Hippocampal formation (tissue), 2 donors: ENCODE measurements at regions not wholly inside any gene's neighbourhood (a gene's known extent, or its start where the extent isn't known, plus 50 kb on each side); places are given as distances from the start of the nearest gene placed in this dataset.
A peak's percentile ranks its signal among the peaks of the same experiment; 100 is the strongest.

Source experiments
- DNase-seq, 2 donors: peaks; one replicate each; lab custom pipeline; 2025; lab: John Stamatoyannopoulos, UW

DNA sequence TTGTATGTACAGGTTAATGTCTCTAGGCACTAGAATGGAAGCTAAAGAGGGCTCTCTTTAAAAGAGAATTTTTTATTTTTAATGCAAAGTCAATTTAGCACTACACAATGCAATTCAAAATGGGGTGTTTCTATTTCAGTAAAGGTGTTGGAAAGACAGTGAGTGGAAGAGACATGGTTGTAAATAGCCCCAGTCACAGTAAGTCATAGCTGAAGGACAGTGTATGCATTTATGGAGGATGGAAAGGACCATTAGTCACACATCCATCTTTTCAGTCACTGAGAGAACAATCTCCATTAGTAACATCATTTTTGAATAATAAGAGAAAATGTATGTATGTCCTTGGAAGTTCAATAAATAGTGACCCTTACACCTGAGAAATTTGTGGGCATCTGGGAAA is 148.0 kb downstream of the PDHA2 start:
- DNase-seq = no peak

DNA sequence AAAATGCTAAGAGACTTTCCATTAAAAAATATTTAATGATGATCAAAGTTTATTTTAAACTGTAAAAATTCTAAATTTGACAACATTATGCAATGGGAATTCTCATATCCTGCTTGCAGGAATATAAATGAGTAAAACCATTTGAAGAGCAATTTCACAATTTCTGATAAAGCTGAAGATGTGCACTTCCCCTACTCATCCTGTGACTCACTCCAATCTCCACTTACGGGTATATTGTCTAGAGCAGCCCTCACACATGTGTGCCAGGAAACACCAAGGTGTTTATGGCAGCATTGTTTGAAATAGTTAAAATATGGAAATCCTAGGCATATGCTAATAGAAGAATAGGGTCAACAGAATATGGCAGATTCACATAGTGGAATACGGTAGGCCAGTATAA is 158.4 kb downstream of the PDHA2 start:
- DNase-seq = no peak

DNA sequence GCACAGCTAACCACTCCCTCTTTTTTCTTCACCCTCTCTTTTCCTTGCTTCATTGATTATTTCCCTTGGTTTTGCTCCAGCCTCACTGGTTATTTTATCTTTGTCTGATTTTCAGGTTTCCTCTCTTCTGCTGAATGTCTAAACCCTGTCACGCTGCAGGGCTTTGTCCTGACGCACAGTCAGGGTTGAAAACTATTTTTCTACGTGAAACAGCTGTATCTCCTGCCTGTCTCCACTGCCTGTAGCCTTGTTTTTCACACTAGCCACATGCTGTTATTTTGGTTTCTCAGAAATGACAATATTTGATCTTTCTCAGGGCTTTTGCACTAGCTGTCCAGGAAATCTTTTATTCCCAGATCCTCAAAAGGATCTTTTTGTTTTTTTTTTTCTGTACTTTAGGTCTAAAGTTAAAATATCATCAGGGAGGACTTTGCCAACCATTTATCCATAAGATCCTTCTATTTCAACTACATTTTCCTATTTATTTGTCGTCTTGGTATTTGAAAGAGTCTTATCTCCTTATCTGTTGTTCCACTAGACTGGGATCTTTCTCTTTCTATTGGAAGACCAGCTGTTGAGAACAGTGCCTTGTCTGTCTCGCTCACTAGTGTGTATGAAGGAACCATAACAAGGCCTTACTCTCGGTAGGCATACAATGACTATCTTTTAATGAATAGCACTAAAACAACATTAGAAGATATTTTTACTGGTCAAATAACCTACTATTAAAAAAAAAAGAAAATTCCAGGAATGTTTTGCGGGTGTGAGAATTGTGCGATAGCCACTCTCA is 164.3 kb downstream of the PDHA2 start:
- DNase-seq = peak; percentile 0 to 60

DNA sequence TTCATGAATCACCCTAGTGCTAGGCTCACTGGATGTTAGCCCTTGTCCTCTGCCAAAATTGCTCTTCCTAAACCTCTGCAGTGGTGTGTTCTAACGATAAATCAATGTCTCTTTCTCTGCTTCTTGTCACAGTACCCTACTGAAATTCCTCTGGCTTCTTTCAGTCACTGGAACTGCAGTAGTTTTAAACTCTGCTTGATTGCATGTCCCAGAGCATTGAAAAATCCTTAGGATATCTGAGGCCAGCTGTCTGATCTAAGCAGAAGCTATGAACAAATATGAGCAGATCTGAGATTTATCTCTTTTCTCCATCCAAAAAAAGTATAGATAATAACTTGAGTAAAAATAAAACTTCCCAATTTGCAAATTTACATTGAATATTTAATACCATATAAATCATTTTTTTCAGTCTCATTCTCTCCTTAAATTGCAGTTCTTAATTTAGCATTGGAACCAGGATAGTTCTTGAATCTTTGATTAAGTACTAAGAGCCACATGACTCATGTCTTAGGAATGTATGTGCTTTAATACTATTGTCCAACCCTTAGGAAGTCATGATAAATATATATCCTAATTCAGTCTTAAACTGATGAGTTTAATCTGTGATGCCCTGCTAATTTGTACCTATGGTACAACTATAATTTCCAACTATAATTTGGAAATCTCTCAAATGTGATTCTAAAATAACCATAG is 169.7 kb downstream of the PDHA2 start:
- DNase-seq = no peak

DNA sequence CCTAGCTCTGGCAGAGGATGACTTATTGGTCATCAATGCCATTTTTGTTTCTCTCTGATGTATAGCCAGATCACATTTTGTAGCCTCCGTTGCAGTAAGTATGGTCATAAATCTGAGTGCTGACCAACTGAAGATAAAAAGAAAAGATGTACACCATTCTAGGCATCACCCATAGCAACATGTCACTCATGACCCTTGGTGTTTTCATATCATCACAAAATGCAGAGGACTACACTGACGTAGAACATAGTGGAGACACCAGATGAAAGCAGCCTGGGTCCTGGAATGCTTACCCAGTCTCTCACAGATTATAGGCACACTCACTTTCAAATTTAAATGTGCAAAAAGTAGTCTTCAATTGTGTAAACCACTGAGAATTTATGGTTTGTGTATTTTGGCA is 172.8 kb downstream of the PDHA2 start:
- no peak for DNase-seq

DNA sequence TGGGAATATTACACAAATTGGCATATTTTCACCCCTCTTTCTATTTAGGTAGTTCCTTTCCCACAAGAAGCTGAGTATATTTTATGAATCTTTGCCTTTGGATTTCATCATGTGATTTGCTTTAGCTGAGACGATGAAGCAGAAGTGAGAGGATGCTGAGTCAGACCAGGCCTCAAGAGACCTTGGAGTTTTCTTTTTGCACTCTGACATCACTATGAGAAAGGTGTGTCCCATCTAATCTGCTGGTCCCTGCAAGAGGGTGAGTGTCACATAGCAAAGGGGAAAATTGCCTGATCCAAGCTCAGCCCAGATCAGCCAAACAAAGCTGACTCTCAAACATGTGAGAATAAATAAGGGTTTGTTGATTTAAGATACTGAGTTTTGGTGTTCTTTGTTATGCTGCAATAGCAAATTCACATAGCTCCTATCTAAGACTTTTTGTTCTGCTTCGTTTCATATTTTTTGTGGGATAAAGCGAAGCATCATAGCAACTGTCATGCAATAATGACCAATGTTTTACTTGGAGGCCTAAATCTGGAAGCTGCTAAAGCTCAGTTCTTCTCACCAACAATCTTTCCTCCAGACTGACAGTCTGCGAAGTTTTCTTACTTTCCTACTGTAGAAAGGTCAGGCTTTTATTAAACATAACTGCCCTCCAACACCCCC is 176.9 kb downstream of the PDHA2 start:
- no peak for DNase-seq

DNA sequence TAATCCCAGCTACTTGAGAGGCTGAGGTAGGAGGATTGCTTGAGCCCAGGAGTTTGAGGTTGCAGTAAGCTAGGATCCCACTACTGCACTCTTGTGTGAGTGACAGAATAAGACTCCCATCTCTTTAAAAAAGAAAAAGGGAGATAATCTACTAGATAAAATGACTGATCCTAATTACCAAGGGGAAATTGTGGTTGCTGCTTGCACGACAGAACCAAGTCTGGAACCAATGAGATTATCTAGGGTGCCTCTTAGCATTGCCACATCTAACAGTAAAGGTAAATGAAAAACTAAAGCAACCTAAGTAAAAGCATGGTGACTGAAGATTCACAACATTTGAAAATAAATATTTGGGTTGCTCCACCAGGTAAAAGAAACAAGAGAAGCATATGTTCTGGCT is 185.1 kb downstream of the PDHA2 start:
- DNase-seq = no peak

DNA sequence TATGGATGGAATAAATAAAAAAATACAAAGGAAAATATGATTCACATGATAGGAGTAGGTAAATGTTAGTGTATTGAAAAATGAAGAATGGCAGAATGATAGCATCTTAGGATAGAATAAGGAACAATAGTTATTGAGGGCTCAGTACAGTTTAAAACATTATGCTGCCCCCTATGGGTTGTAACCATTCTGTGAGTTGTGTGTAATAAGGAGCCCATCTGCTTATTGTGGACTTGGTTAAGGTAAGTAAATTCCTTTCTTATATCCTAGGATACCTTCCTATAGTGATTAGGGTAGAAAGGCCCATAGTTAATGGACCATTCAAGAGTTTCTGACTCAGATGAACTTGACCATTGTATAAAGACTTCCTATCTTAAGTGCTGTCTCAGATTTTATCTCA is 195.8 kb downstream of the PDHA2 start:
- peak in 1 of 2 donors; percentile 10 for DNase-seq

DNA sequence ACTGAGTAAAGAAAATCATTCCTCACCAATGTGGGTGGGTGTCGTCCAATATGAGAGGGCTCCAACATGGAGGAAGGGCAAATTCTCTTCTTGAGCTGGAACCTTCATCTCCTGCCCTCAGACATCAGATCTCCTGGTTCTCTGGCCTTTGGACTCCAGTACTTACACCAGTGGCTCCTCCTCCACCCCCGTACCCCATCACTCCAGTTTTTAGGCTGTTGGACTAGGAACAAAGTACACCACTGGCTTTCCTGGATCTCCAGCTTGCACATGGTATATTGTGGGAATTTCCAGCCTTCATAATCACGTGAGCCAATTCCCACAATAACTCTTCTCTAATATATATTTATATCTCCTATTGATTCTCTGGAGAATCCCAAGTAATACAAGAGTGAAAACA is 196.9 kb downstream of the PDHA2 start:
- DNase-seq = no peak

DNA sequence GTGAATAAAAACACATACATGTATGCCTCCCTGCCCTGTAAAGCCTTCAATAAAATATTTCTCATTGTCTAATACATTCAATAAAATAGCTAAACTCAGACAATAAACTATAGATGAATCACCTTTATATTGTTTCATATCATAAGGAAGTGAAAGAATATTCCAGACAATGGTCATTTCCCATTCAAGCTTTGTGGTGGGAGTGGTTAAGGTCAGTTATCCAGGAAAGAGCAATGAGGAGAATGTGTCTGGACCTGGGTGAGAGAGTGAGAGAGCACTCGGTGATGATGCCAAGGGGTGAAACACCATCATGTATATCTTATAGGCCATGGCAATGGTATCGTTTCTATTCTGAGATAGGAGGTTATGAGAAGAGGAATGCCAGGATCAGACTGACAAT is 197.8 kb downstream of the PDHA2 start:
- DNase-seq = no peak

DNA sequence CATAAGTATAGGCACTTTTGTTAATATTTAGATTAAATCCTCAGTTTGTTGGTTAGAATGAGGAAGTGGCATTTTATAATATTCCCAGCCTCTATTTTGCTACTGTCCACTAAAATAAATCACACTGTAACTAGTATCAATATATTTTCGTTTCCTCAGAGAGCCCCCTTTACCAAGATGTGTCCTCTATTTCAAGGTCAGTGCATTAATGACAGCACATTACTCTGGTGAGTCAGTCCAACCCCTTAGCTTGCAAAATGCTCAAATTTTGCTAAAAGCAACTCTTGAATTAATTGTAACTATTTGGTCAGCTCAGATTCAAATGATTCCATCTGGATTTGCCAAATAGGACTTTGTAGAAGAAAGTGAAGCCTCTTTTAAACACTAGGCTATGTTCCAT is 199.3 kb downstream of the PDHA2 start:
- no peak for DNase-seq

DNA sequence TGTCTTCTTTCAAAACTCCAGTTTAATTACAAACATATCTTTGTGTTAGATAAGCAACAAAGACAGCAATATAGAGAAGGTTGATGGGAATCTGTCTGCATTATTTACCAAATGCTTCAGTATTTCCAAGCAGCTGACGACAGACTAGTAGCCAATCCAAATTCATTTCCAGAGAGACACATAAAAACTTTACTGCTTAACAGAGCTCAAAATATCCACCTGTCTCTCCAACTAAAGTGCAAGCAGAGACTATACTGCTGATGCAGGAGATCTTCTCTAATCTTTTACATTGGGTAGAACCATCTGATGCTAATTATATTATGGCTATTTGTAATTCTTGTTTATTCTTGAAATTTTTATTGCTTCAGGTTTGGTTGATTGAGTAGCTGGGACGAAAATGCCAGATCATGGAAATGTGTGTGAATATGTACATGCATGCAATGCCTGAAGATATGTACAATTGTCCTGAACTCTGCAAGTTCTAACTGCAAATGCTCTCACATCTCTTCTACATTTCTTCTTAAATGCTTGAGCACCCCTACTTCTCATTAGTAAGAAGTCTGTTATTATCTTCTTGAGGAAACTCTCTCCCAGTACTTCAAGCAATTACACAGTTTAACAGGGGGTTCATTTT is 200.0 kb downstream of the PDHA2 start:
- DNase-seq = no peak

DNA sequence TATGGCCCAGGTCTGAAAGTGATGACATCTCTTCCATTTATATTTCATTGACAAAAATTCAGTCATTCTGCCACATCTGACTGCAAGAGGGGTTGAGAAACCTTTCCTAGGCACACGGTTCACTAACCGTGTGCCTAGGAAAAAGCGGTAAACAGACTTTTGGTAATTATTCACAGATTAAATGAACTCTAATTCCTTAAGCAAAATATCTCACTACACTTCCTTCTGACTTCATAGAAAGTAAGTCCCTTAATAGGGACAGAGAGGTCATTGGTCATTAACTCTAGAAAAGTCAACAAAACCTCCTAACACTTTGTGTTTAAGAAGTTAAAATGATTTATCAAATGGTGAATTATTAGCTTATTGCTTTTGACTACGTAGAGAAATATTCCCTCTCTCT is 205.1 kb downstream of the PDHA2 start:
- no peak for DNase-seq

DNA sequence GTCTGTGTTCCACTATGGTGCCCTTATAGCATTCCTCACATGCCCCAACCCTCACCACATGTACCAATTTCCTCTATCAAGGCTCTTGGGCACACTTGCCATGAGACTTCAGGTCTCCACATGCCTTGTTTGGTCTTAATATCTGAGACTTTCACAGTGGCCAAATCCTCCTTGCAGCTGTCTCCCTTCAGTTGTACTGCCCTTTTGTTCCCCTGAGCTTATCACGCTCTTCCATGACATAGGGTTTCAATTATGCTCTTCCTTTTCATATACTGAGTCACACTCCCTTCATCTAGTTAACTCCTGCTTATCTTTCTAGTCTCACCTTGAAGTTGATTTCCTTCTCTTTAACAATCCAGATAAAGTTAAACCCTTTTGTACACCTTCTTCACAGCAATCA is 212.9 kb downstream of the PDHA2 start:
- DNase-seq = no peak

DNA sequence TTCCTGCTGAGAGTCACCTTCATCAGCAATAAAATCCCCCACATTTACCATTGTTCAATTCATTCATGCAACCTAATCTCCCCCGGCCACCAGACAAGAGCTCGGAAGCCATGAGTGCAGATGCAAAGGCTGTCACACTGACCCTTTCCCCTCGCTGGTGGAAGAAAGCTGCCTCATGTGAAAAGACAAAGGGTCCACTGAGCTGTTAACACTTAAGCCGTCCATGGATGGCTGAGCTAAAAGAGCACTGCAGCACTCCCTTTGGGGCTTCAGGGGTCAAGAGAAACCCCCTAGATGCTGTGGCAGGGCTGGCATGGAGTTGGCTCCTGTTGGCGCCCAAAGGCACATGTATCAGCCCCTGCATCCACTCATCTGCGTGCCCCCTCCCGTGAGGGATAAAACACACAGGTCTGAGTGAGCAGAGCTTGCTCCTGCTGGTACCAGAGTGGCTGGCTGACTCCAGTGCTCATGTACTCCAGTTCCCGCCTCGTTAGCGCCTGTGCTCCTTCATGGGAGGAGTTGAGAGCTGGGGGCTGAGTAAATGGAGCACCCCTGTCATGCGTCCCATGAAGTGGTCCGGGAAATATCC is 216.5 kb downstream of the PDHA2 start:
- no peak for DNase-seq

DNA sequence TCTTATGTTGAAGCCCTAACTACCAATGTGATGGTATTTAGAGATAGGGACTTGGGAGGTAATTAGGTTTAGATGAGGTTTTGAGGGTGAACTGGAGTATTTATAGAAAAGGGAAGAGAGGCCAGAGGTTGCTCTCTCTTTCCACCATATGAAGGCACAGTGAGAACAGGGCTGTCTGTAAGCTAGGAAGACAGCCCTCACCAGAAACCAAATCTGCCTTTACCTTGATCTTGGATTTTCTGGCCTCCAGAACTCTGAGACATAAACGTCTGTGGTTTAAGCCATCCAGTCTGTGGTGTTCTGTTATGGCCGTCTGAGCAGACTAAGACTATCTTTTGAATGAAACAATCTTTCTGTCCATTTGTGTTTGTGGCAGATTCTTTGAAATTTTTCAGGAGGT is 223.7 kb downstream of the PDHA2 start:
- no peak for DNase-seq

DNA sequence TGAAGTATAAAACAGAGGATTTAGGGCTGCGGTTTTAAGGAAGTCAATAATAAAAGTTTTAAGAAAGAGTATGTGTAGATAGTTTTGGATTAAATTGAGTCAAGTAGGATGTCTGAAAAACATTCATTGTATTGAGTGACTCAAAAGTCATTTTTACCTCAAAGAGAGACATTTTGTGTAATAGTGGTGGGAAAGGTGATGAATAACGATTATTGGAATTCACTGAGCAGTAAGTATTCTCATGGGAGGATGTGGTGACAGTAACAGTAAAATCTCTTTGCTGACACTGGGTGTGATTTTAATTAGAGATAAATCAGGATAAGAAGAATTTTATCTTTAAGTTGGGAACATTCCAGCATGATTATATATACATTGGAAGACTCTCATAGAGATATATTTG is 233.6 kb downstream of the PDHA2 start:
- DNase-seq = no peak

DNA sequence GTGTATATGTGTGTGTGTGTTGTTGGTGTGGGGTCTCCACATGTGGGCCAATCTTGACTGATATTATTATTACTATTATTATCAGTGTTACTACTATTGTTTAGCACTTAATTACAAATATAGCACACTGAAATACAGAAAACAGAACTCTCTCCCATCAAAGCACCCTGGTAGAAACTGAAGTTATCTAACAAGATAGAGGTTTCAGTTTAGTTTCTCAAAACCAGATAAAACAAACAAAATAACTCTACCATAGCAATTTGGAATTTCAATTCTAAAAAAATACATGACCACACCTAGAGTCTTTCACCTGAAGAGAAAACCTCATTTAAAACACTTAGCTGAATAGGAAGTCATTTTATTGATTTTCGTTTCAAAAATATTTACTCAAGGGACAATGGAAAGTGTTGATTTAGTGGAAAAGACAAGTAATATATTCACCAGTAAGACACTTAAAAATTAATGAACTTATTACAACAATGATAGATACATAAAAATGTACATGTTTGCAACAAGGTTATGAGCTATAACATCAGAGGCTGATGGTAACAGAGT is 252.3 kb downstream of the PDHA2 start:
- no peak for DNase-seq

DNA sequence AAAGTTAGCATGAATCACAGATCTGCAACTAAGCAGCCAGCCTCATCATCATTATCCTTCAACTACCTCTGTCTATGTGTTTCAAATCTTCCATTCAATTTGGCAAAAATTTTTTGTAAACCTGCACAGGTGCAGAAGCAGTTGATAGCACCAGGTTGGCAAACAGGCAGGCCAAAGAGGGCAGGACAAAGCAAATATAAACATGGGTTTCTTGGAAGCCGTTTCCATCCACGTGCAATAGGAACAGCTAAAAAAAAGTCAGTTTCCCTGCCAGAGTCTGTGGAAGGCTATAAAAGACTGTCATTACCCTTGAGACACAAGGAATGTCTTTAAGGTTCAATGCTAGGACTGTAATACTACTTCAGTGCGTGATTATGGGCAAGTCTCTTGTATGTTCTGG is 253.2 kb downstream of the PDHA2 start:
- DNase-seq = no peak

DNA sequence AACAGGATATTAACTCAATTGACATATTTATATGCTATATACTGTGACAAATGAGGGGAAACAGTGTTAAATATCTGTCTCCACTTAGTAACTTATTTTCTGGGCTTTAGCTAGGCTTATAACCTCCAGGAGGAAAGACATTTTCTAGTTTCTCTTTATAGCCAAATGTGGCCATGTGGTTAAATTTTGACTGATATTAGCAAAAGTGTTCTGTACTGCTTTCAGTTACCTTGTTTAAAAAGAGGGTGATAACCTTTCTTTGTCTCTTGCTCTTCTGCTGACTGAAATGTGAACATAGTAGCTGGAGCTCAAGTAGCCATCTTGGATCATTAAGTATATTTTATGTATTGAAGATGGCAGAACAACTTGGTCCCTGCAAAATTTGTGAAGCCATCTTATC is 253.7 kb downstream of the PDHA2 start:
- DNase-seq = no peak

DNA sequence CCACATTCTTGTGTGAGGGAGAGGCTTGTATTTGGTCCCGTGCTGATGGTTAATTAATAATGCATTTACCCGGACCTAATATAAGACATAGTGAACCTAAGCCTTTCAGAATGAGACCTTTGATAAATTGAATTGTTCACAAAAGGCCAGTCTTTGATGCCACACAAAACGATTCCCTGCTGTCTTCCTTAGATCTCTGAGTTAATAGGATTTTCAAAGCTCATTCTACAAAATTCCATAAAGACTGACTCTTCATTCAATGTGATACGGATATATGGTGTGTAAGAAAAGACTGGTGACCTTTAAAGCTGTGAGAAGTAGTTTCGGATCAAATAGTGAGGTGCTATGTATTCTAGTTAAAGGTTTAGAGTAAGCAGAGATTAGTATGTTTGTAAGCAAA is 254.3 kb downstream of the PDHA2 start:
- DNase-seq = no peak

DNA sequence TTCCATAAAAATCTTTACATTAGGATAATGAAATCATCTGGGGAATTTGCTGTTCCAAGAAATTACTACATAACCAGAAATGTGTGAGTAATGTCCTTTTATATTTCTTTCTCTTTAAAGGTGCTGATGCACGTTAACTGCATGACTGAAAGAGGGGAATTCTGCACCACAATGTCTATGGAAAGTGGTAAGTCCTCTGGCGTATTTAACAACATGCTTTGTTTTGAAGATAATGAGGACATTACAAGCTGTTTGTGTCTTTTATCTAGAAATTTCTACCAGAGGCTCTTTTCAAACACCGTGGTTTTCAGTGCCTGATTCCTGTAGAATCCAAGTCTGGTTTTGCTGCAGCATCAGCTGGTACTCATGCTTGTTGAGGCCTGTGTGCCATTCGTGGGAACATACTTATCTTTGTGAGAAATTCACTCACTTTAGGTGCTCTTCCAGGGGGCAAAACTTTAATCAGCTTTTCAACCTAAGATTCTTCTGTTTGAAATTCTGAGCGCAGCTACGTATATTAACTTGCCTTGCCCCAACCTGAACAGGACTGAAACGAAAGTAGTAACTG is 257.2 kb downstream of the PDHA2 start:
- no peak for DNase-seq
